HL-60/S4 treated with phorbol 12-myristate 13-acetate at 8.2 ng/mL for 4 days and 3 days (cell line): ENCODE measurements at regions not wholly inside any gene's neighbourhood (a gene's known extent, or its start where the extent isn't known, plus 50 kb on each side); places are given as distances from the start of the nearest gene placed in this dataset.

Experiments used
- in situ Hi-C: fragments of 300-500 bp; cut with MboI; formaldehyde crosslinking; loops from 2 replicates; pipeline ENCODE4 v1.15.0; 2022; ENCODE audit warnings: low sequenced_read_pairs

DNA sequence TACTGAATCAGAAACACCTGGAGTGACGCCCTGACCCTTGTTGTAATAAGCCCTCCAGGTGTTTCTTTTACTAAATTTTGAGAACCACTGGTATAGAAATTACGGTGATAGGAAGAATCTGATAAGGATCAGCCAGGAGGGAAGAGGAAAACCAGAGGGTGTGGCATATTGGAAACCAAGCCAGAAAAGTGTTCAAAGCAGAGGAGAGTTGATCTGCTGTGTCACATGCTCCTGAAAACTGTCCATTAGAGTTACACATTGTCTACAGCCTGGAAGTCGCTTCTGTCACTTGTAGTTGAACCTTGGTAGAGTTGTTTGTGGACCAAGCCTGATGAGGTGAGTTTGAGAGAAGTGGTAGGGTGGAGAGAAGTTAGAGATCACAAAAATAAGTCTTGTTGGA is 497.4 kb downstream of the ENC1 start:
- in situ Hi-C loops, result no loop called here

GRCh38 chr5:74141053-74141452 is 499.5 kb downstream of the ENC1 start:
- in situ Hi-C loops, result no loop called here

DNA sequence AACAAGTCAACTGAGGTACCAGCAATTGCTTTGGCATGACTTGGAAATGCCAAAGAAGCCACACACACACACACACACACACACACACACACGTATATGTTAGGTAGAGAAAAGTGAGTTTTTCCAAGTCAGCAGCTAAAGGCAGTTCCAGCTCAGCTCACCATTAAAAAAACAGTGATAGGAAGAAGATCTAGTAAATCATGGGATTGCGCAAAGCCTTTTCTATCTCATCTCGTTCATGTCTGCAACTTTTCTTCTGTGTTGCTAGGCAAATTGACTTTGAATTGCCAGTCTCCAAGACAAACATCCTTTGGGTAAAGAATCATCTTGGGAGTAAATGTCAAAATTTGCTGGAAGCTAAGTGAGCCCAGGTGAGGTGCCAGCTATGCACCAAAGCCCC is 500.1 kb downstream of the ENC1 start:
- in situ Hi-C loops, result no loop called here

- in situ Hi-C loops, result no loop called here
Measured at GRCh38 chr5:74139589-74139988, 500.9 kb downstream of the ENC1 start.

GRCh38 chr5:74138721-74139120 is 501.8 kb downstream of the ENC1 start:
- in situ Hi-C loops, result no loop called here

- in situ Hi-C loops, result no loop called here
Measured at GRCh38 chr5:74136276-74136825, 504.2 kb downstream of the ENC1 start.

DNA sequence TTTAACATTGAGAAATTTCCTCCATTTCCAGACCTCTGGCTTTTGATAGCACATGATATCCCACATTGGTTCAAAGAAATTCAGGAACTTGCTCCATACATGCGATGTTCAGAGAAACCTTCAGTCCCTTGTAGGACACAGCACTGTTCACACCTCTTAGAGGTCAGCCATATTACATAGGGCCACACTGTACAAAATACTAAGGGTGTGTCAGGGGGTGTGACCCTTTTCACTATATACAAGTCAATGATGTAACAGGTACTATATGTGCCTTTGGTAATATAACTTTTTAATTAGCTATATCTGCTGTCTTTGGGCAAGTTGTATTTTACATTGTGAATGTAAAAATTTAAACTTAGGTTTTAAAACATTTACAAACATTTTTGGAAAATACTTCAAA is 505.5 kb downstream of the ENC1 start:
- in situ Hi-C loops, result no loop called here

- in situ Hi-C loops, result no loop called here
Measured at GRCh38 chr5:74132485-74132884, 506.5 kb downstream of the ARHGEF28 start.

- in situ Hi-C loops, result no loop called here
Measured at GRCh38 chr5:74131250-74131649, 505.3 kb downstream of the ARHGEF28 start.

DNA sequence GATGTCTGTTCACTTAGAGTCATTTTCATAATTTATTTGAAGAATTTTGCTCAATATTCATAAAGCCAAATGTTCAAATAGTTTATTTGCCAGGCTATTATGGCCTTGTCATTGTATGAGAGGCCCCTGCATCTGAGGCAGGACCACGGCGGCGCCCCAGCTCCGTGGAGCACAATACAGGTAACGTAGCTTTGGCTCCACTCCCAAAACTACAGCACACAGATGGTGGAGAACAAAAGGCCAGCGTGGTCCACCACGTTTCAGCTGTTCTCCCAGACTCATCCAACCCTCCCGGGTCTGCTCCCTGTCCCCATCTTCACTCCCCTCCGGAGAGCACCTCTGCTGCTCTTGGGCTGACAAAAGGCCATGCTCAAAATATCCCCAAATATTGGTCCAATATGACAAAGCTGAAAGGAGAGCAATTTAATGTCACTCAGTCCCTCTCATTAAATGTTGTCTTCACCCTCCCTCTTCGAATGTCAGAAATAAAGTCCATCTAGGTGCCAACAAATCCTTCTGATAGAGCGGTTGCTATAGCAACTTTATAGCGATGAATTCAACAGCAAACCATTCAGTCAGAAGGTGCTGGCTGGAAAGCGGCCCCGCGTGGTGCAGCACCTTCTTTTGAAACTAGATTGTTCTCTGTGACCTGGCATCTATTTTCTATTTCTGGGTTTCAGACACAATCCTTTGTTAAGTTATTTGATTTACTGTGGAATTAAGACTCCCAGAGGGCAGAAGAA is 504.3 kb downstream of the ARHGEF28 start:
- in situ Hi-C loops, result no loop called here

DNA sequence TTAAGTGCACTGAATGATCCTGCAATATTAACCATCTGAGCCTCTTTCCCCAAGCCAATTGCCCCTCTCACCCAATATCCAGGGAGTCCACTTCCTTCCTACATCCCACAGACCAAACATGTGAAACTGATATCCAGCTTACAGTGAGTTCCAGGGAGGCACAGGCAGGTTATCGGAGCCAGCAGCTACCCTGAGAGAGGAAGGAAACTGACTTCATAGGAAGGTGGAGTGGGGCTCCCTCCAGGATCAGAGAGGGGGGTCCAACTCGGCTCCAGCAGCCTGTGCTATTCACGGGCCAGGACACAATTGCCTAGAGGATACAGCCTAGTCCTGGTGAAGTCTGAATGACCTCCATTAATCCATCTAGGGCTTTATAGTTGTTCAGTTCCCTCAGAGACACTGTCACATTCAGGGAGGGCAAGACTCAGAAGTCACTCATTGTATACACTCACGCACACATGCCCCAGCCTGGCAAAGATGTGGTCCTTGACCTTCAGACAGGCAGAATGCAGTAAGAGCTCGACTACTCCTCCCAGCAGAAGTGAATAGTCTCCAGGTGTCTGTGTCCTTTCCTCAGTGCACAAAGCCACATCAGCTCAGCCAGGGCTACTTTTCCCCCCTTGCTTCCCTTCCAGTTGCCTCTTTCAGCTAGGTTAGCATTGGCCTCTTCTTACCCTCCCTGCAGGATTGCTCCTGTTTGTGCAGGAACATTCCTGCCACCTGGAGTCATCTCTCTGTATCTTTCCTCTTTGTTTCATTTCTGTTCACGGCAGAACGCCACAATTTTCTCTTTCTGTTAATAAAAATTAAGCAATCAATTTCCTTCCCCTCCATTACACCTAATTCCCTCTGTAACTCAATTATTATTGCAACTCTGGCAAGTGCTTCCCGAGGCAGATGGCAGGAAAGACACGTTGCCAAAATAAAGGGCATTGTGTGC is 501.7 kb downstream of the ARHGEF28 start:
- in situ Hi-C loops, result no loop called here

DNA sequence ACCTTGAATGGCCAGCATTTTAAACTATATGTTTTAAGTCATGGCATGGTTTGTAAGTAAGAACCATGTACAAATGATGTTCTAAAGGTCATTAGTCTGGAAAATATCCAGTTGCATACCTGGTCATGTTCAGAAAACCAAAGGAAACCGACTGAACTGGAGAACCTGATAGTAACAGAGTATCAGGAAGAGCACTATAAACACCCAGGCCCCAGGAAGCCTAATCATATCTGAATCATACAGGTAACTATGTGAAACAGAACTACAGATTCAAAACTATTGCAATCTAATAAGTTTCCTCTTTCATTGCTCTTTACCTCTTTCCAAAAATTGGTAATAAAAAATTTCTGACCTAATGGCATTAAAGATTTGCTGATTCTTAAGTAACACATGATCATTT is 500.3 kb downstream of the ARHGEF28 start:
- in situ Hi-C loops, result no loop called here

- in situ Hi-C loops, result no loop called here
Measured at GRCh38 chr5:74124826-74125225, 498.8 kb downstream of the ARHGEF28 start.

GRCh38 chr5:74123929-74124328 is 497.9 kb downstream of the ARHGEF28 start:
- in situ Hi-C loops, result no loop called here

DNA sequence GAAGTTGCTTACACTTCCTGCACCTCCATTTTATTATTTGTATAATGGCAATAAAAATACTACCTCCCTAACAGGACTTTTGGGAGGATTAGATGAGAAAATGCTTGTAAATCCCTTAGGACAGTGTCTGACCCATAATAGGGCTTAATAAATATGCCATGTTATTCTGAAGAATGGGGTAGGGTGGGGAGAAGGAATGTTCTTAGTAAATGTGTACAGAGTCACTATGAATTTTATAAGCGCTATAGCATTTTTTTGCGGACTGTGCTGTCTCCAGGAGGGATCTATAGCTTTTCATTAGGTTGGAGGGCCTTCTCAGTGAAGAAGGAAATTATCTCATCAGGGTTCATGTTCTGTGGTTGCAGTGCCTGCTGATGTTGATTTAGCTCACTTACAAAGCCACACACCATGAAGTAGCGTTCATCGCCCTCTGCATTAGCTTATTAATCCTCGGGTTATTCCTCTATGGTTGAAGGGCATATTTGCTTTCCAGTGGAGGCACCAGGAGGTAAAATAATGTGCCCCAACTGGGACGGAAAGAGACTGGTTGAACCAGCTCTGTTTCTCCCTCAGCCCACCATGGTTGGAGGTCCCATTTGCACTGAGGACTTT is 497.1 kb downstream of the ARHGEF28 start:
- in situ Hi-C loops, result no loop called here

- in situ Hi-C loops, result no loop called here
Measured at GRCh38 chr5:74122175-74122574, 496.2 kb downstream of the ARHGEF28 start.

- in situ Hi-C loops, result no loop called here
Measured at GRCh38 chr5:74120585-74120984, 494.6 kb downstream of the ARHGEF28 start.

- in situ Hi-C loops, result no loop called here
Measured at GRCh38 chr5:74118071-74118470, 492.1 kb downstream of the ARHGEF28 start.

GRCh38 chr5:74116984-74117383 is 491.0 kb downstream of the ARHGEF28 start:
- in situ Hi-C loops, result no loop called here

- in situ Hi-C loops, result no loop called here
Measured at GRCh38 chr5:74116266-74116665, 490.3 kb downstream of the ARHGEF28 start.

- in situ Hi-C loops, result no loop called here
Measured at GRCh38 chr5:74113927-74114326, 487.9 kb downstream of the ARHGEF28 start.
